ENCODE measurements at regions not wholly inside any gene's neighbourhood (a gene's known extent, or its start where the extent isn't known, plus 50 kb on each side); places are given as distances from the start of the nearest gene placed in this dataset.

GRCh38 chr9:13707612-13708576 lies 428.4 kb upstream of the MPDZ start:
- peak; percentile 87 for DNase-seq

- peak; percentile 88 for DNase-seq
Observed at GRCh38 chr9:13705918-13706317, 426.4 kb upstream of the MPDZ start.

- DNase-seq = peak; percentile 88
Observed at GRCh38 chr9:13705373-13705772, 425.9 kb upstream of the MPDZ start.

GRCh38 chr9:13690595-13690994 lies 411.1 kb upstream of the MPDZ start:
- DNase-seq = no peak

GRCh38 chr9:13689925-13690324 lies 410.4 kb upstream of the MPDZ start:
- no peak for DNase-seq

GRCh38 chr9:13688990-13689600 lies 409.6 kb upstream of the MPDZ start:
- peak; percentile 97 for DNase-seq

GRCh38 chr9:13688223-13688989 lies 408.9 kb upstream of the MPDZ start:
- no peak for DNase-seq

- peak; percentile 98 for DNase-seq
Observed at GRCh38 chr9:13684656-13685055, 405.2 kb upstream of the MPDZ start.

GRCh38 chr9:13677801-13678200 lies 398.3 kb upstream of the MPDZ start:
- DNase-seq = no peak

GRCh38 chr9:13675638-13676000 lies 396.1 kb upstream of the MPDZ start:
- DNase-seq = no peak

- no peak for DNase-seq
Observed at GRCh38 chr9:13674926-13675637, 395.6 kb upstream of the MPDZ start.

GRCh38 chr9:13673348-13673747 lies 393.9 kb upstream of the MPDZ start:
- DNase-seq = no peak

GRCh38 chr9:13665418-13666066 lies 386.1 kb upstream of the MPDZ start:
- DNase-seq = peak; percentile 100

- peak; percentile 99 for DNase-seq
Observed at GRCh38 chr9:13661014-13661413, 381.5 kb upstream of the MPDZ start.

- no peak for DNase-seq
Observed at GRCh38 chr9:13651969-13652663, 372.6 kb upstream of the MPDZ start.

- DNase-seq = no peak
Observed at GRCh38 chr9:13651526-13651925, 372.0 kb upstream of the MPDZ start.

GRCh38 chr9:13648676-13649075 lies 369.2 kb upstream of the MPDZ start:
- DNase-seq = peak; percentile 82

- DNase-seq = no peak
Observed at GRCh38 chr9:13648068-13648467, 368.6 kb upstream of the MPDZ start.

- no peak for DNase-seq
Observed at GRCh38 chr9:13646500-13647021, 367.1 kb upstream of the MPDZ start.

- DNase-seq = no peak
Observed at GRCh38 chr9:13645557-13645956, 366.1 kb upstream of the MPDZ start.

GRCh38 chr9:13644675-13645074 lies 365.2 kb upstream of the MPDZ start:
- DNase-seq = no peak
